ENCODE measurements at regions not wholly inside any gene's neighbourhood (a gene's known extent, or its start where the extent isn't known, plus 50 kb on each side); places are given as distances from the start of the nearest gene placed in this dataset.

GRCh38 chr12:60066655-60067054 is 470.8 kb downstream of the SLC16A7 start:
- TF ChIP-seq CTCF (IDR thresholded peaks at IDR 0.05) (no peak), POLR2A (IDR thresholded peaks at IDR 0.05) (no peak), EP300 (IDR thresholded peaks at IDR 0.05) (no peak)
